BJ (cell line): ENCODE measurements at regions not wholly inside any gene's neighbourhood (a gene's known extent, or its start where the extent isn't known, plus 50 kb on each side); places are given as distances from the start of the nearest gene placed in this dataset.
A peak's percentile ranks its signal among the peaks of the same experiment; 100 is the strongest.

Experiments
- CTCF ChIA-PET: fragments of 350-600 bp; formaldehyde crosslinking; extraction: SDS; loops from one replicate; lab custom pipeline; 2021; ENCODE audit warnings: antibody characterized with exemption, inconsistent platforms; lab: Yijun Ruan, JAX
- POLR2A ChIA-PET: fragments of 300-600 bp; sonication (Branson Sonifier 250); formaldehyde crosslinking; extraction: SDS; loops from one replicate; lab custom pipeline; 2021; ENCODE audit warnings: antibody characterized with exemption; lab: Charles Lee
- DNase-seq: peaks from one replicate; pipeline ENCODE4 v3.0.0-alpha.2; 2011; ENCODE audit warnings: low read depth
- H3K27me3 ChIP-seq: 2 replicates; pipeline ENCODE4 v1.6.0; 2011; ENCODE audit warnings: low read length; ENCODE audit not compliant: control insufficient read depth, insufficient read depth
- H3K36me3 ChIP-seq: 2 replicates; pipeline ENCODE4 v1.5.1; 2011; ENCODE audit warnings: low read length; ENCODE audit not compliant: control insufficient read depth, insufficient read depth
- H3K4me3 ChIP-seq: 2 replicates; pipeline ENCODE4 v1.5.1; 2011; ENCODE audit warnings: low read depth, mild to moderate bottlenecking, control low read depth, low read length
- CTCF ChIP-seq: IDR thresholded peaks from 2 replicates; pipeline ENCODE4 v1.5.1; 2011; ENCODE audit warnings: low read depth, mild to moderate bottlenecking, control low read depth, inconsistent platforms, low read length, moderate library complexity; ENCODE audit not compliant: insufficient read depth

GRCh38 chr10:78970261-78970660 is 98.5 kb upstream of the ZMIZ1 start:
- POLR2A ChIA-PET: no interaction called here
- Histone ChIP-seq H3K36me3 (no peaks in the 10 kb centered on the region), H3K27me3 (no peaks in the 10 kb centered on the region), H3K4me3 (no peak overlapping the region)
- no peak for TF ChIP-seq CTCF
- no peak for DNase-seq
- CTCF ChIA-PET: no interaction called here

- H3K4me3 ChIP-seq: no peak overlapping the region
- H3K27me3 ChIP-seq: no peaks in the 10 kb centered on the region
- DNase-seq: no peak
- H3K36me3 ChIP-seq: no peaks in the 10 kb centered on the region
- POLR2A ChIA-PET: no interaction called here
- CTCF ChIA-PET: interaction anchor here (0.6 to 0.7 kb wide), 2 partner anchors 13 to 761 kb away, joined by 3 to 5 read pairs; no protein-coding TSS in a partner anchor
- TF ChIP-seq CTCF: 0 out of 2 replicates have a peak, but pooled peaks have one; percentile 3
Observed at GRCh38 chr10:78971094-78971682, 97.6 kb upstream of the ZMIZ1 start.

- Histone ChIP-seq H3K27me3 (no peaks in the 10 kb centered on the region), H3K4me3 (no peak overlapping the region), H3K36me3 (no peaks in the 10 kb centered on the region)
- no peak for TF ChIP-seq CTCF
- peak; percentile 59 for DNase-seq
- CTCF ChIA-PET: interaction anchor here (0.7 to 1.7 kb wide), 4 partner anchors 11 to 19 kb away, joined by 3 to 5 read pairs (median 4); no protein-coding TSS in a partner anchor
- POLR2A ChIA-PET: no interaction called here
Observed at GRCh38 chr10:78972160-78972946, 96.4 kb upstream of the ZMIZ1 start.

GRCh38 chr10:78972947-78973900 is 95.5 kb upstream of the ZMIZ1 start:
- H3K4me3 ChIP-seq: peak overlapping the region; percentile 33
- no peaks in the 10 kb centered on the region for H3K27me3 ChIP-seq
- CTCF ChIA-PET: interaction anchor here (0.8 to 2.7 kb wide), 4 partner anchors 14 to 31 kb away, joined by 3 to 22 read pairs (median 4); no protein-coding TSS in a partner anchor
- no peak for TF ChIP-seq CTCF
- H3K36me3 ChIP-seq: no peaks in the 10 kb centered on the region
- DNase-seq: peak; percentile 68
- POLR2A ChIA-PET: no interaction called here
